Upper lobe of left lung (tissue), 6 donors: ENCODE measurements at regions not wholly inside any gene's neighbourhood (a gene's known extent, or its start where the extent isn't known, plus 50 kb on each side); places are given as distances from the start of the nearest gene placed in this dataset.

Experiments
- ATAC-seq, 2 donors: fragments of 200-7000 bp; cut with Tn5 transposase; one replicate each; pipeline ENCODE4 v1.9.1; 2022; ENCODE audit warnings: mild to moderate bottlenecking in 2 of 2, moderate library complexity in 2 of 2; ENCODE audit not compliant: low FRiP score in 2 of 2
- DNase-seq, 2 donors: peaks; one replicate each; pipeline ENCODE4 v3.0.0-alpha.2; 2019 to 2020
- H3K27ac ChIP-seq, 4 donors: fragments of 200-600 bp; sonication (generic); one replicate each; pipeline ENCODE4 v1.5.1; 2016 to 2019
- H3K27me3 ChIP-seq, 4 donors: fragments of 200-600 bp; sonication (generic); one replicate each; pipeline ENCODE4 v1.5.1; 2017 to 2019
- H3K36me3 ChIP-seq, 4 donors: fragments of 200-600 bp; sonication (generic); one replicate each; pipeline ENCODE4 v1.5.1; 2016 to 2019
- H3K4me1 ChIP-seq, 4 donors: fragments of 200-600 bp; sonication (generic); one replicate each; pipeline ENCODE4 v1.5.1; 2018 to 2019
- H3K4me3 ChIP-seq, 4 donors: fragments of 200-600 bp; sonication (generic); one replicate each; pipeline ENCODE4 v1.5.1; 2017 to 2019; ENCODE audit warnings: mild to moderate bottlenecking in 2 of 4, moderate library complexity in 1 of 4
- H3K9me3 ChIP-seq, 4 donors: fragments of 200-600 bp; sonication (generic); one replicate each; pipeline ENCODE4 v1.5.1; 2018 to 2019
- EP300 ChIP-seq, 4 donors: sonication (generic); formaldehyde crosslinking; IDR thresholded peaks; one replicate each; pipeline ENCODE4 v1.5.1; 2017; ENCODE audit warnings: antibody characterized with exemption in 4 of 4, control low read depth in 2 of 4
- POLR2A ChIP-seq, 4 donors: fragments of 450-650 bp; IDR thresholded peaks; one replicate each; pipeline ENCODE4 v1.5.1; 2016 to 2017; ENCODE audit warnings: antibody characterized with exemption in 4 of 4, mild to moderate bottlenecking in 2 of 4
- POLR2AphosphoS5 ChIP-seq, 2 donors: sonication (generic); formaldehyde crosslinking; IDR thresholded peaks; one replicate each; pipeline ENCODE4 v1.5.1; 2017; ENCODE audit warnings: antibody characterized with exemption in 2 of 2
- WGBS, 2 donors: methylation state at CpG; one replicate each; pipeline ENCODE4 v1.1.5; 2017 to 2018; 5-methylcytosine and 5-hydroxymethylcytosine counted together
- TF ChIP-seq, protein P1 (sequence below), 6 experiments: fragments of 450-650 bp in 4 of 6; fragments of 200-600 bp in 2 of 6; sonication (generic) in 2 of 6; IDR thresholded peaks; one replicate each; pipeline ENCODE4 v1.5.1; 2016 to 2019; ENCODE audit warnings: antibody characterized with exemption in 6 of 6
- donor health status: DM: no; HTN: no; CAD: no; lungs with moderate emphysema.
- donor health status: DM: no; HTN: yes; CAD: no; lungs with severe emphysema.

DNA sequence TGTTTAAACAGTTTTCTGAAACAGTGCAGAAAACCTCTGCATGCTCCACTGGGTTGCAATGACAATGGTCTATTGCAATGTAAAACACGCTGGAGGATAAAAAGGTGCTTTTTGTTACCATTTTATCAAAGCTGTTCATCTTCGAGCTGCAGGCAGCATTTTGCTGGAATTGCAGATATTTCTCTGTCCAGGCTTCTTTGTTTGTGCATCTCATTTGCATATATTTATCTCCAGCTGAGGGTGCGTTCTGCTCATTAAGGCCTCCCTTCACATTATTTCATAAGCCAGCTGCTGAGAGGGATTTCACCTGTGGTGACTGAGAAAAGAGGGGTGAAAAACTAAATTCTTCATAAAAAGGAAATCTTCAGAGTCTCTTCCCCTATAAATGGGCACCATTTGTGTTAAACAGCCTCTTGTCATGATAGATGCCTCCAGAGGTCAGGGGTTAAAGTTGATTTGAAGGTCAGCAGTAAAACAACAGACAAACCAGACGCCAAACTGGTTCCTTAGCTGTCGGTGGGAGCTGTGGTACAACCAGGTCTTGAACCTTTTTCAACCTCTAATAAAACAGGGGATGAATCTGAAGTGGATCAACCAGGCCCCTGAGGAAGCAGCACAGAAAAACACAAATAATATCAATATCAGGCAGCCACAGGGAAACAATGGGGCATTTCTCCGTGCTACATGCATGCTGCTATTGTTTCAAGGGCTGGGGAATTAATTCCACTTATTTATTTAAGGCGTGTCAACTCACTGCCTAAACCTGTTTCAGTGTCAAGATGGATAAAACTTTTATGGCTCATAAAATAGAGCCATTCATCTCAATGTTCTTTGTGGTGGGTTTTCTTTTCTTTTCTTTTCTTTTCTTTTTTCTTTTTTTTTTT is 265.1 kb downstream of the MEIS1 start:
- peak overlapping the region in 1 of 4 donors; percentile 46 for H3K27ac ChIP-seq
- WGBS, 2 donors = 70 to 72% methylated on average over 7 of the region's 7 CpGs
- no peak for DNase-seq

DNA sequence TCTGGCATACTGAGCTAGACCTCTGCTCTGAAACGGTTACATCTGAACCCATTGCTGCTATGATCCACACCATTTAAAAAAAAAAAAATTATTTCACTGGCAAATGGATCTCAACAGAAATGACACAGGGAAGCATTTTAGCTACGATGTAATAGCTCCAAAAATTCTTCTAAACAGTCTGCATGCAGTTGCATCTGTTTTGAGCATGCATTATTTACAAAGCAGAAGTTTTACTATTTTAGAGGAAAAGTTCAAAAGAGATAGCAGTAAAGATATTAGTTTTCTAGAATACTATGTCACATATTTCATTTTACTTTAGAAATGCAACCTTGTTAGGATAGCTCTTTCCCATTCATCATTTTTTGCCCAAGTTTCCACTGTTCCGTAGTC is 265.7 kb downstream of the MEIS1 start:
- DNase-seq = no peak
- no peak for ATAC-seq
- no peak overlapping the region for H3K4me3 ChIP-seq
- H3K36me3 ChIP-seq = no peaks in the 10 kb centered on the region
- TF ChIP-seq EP300 (IDR thresholded peaks at IDR 0.05) (no peak), POLR2A (IDR thresholded peaks at IDR 0.05) (no peak), POLR2AphosphoS5 (IDR thresholded peaks at IDR 0.05) (no peak)
- TF ChIP-seq, protein P1, sequence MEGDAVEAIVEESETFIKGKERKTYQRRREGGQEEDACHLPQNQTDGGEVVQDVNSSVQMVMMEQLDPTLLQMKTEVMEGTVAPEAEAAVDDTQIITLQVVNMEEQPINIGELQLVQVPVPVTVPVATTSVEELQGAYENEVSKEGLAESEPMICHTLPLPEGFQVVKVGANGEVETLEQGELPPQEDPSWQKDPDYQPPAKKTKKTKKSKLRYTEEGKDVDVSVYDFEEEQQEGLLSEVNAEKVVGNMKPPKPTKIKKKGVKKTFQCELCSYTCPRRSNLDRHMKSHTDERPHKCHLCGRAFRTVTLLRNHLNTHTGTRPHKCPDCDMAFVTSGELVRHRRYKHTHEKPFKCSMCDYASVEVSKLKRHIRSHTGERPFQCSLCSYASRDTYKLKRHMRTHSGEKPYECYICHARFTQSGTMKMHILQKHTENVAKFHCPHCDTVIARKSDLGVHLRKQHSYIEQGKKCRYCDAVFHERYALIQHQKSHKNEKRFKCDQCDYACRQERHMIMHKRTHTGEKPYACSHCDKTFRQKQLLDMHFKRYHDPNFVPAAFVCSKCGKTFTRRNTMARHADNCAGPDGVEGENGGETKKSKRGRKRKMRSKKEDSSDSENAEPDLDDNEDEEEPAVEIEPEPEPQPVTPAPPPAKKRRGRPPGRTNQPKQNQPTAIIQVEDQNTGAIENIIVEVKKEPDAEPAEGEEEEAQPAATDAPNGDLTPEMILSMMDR (IDR thresholded peaks at IDR 0.05) = no peak
- 70 to 82% methylated on average over 3 of the region's 3 CpGs for WGBS, 2 donors
- H3K27me3 ChIP-seq = no peaks in the 10 kb centered on the region
- H3K9me3 ChIP-seq = no peaks in the 10 kb centered on the region
- peak overlapping the region in 1 of 4 donors; percentile 46 for H3K27ac ChIP-seq
- no peaks in the 10 kb centered on the region for H3K4me1 ChIP-seq

More for the DNA sequence above, 265.1 kb downstream of the MEIS1 start:
- H3K27me3 ChIP-seq = no peaks in the 10 kb centered on the region
- no peak overlapping the region for H3K4me3 ChIP-seq
- no peak for ATAC-seq
- H3K36me3 ChIP-seq = no peaks in the 10 kb centered on the region
- H3K4me1 ChIP-seq = no peaks in the 10 kb centered on the region
- no peaks in the 10 kb centered on the region for H3K9me3 ChIP-seq
- no peak for TF ChIP-seq POLR2AphosphoS5 (IDR thresholded peaks at IDR 0.05)
- no peak for TF ChIP-seq POLR2A (IDR thresholded peaks at IDR 0.05)
- TF ChIP-seq, protein P1 (IDR thresholded peaks at IDR 0.05) = no peak
- TF ChIP-seq EP300 (IDR thresholded peaks at IDR 0.05) = no peak

DNA sequence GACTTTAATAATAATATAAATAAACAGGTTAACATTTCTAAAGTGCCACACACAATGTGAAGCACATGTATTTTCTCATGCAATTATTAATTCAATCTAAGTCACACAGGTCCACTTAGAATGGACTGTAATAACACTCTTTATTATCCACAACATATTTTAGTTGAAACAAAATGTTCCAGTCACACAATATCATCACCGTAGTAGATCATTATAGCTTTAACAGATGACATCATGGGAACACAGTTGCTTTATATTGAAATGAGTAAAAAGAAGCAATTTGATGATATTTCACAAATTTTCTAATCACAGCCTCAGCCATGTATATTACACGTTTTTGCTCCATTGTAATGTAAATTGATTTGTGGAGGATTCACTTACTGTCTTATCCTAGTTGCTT is 266.3 kb downstream of the MEIS1 start:
- DNase-seq = no peak
- H3K4me1 ChIP-seq = no peaks in the 10 kb centered on the region

DNA sequence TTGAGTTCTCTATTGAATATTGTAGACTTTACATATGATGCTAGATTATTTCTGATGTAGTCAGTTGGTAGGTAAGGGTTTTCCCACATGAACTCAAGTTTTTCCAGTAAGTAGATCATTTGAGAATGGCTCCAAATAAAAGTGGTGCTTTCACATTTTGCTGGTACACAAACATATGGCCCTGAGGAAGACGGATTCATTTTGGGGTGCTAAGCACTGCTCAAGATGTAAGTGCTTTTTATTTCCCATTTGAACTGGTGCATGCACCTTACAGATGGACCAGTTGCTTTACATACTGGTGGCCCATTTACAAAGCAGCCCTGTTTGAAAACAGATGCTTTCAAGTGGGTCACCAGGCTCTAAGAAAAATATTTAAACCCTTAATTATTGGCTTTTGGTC is 266.7 kb downstream of the MEIS1 start:
- H3K9me3 ChIP-seq = no peaks in the 10 kb centered on the region
- no peak for DNase-seq
- 95 to 96% methylated on average over 1 of the region's 1 CpG for WGBS, 2 donors
- no peak overlapping the region for H3K27ac ChIP-seq
- H3K4me3 ChIP-seq = no peak overlapping the region
- H3K27me3 ChIP-seq = no peaks in the 10 kb centered on the region
- no peaks in the 10 kb centered on the region for H3K4me1 ChIP-seq
- no peak for ATAC-seq
- TF ChIP-seq EP300 (IDR thresholded peaks at IDR 0.05) = no peak
- TF ChIP-seq POLR2A (IDR thresholded peaks at IDR 0.05) = no peak
- TF ChIP-seq POLR2AphosphoS5 (IDR thresholded peaks at IDR 0.05) = no peak
- TF ChIP-seq, protein P1 (IDR thresholded peaks at IDR 0.05) = no peak
- H3K36me3 ChIP-seq = no peaks in the 10 kb centered on the region

More for the DNA sequence above, 266.3 kb downstream of the MEIS1 start:
- TF ChIP-seq POLR2AphosphoS5 (IDR thresholded peaks at IDR 0.05) (no peak), POLR2A (IDR thresholded peaks at IDR 0.05) (no peak), EP300 (IDR thresholded peaks at IDR 0.05) (no peak)
- TF ChIP-seq, protein P1 (IDR thresholded peaks at IDR 0.05) = no peak
- Histone ChIP-seq H3K36me3 (no peaks in the 10 kb centered on the region), H3K9me3 (no peaks in the 10 kb centered on the region), H3K27ac (no peak overlapping the region), H3K4me3 (no peak overlapping the region), H3K27me3 (no peaks in the 10 kb centered on the region)
- WGBS, 2 donors = 74 to 80% methylated on average over 2 of the region's 2 CpGs
- no peak for ATAC-seq
